Endodermal cell (in vitro differentiated cells): ENCODE measurements at regions not wholly inside any gene's neighbourhood (a gene's known extent, or its start where the extent isn't known, plus 50 kb on each side); places are given as distances from the start of the nearest gene placed in this dataset.

Experiments
- DNase-seq: peaks from one replicate; pipeline ENCODE4 v3.0.0-alpha.2; 2017
- H3K27ac ChIP-seq: 2 replicates; pipeline ENCODE4 v1.5.1; 2013; ENCODE audit warnings: mild to moderate bottlenecking, low read depth, low read length, moderate library complexity
- H3K27me3 ChIP-seq: 2 replicates; pipeline ENCODE4 v1.6.1; 2013; ENCODE audit warnings: mild to moderate bottlenecking, low read length, moderate library complexity; ENCODE audit not compliant: insufficient read depth, control insufficient read depth, poor library complexity, severe bottlenecking
- H3K36me3 ChIP-seq: 2 replicates; pipeline ENCODE4 v1.7.0; 2013; ENCODE audit warnings: mild to moderate bottlenecking, low read length, moderate library complexity; ENCODE audit not compliant: control insufficient read depth, insufficient read depth
- H3K4me1 ChIP-seq: one replicate; pipeline ENCODE4 v1.7.0; 2013; ENCODE audit warnings: low read length; ENCODE audit not compliant: control insufficient read depth, insufficient read depth
- H3K4me3 ChIP-seq: 2 replicates; pipeline ENCODE4 v1.5.1; 2013; ENCODE audit warnings: mild to moderate bottlenecking, low read length, moderate library complexity
- H3K9ac ChIP-seq: 2 replicates; pipeline ENCODE4 v1.6.1; 2013; ENCODE audit warnings: mild to moderate bottlenecking, low read length, moderate library complexity; ENCODE audit not compliant: poor library complexity, severe bottlenecking; ENCODE audit errors: extremely low read depth
- H3K9me3 ChIP-seq: 2 replicates; pipeline ENCODE4 v1.6.1; 2013; ENCODE audit warnings: mild to moderate bottlenecking, low read length, moderate library complexity; ENCODE audit not compliant: control insufficient read depth
- H3K27ac Mint-ChIP-seq: 2 replicates; pipeline ENCODE4 v1.8.0; 2020; ENCODE audit warnings: mixed read lengths
- H3K27me3 Mint-ChIP-seq: 2 replicates; pipeline ENCODE4 v1.8.0; 2021; ENCODE audit warnings: mild to moderate bottlenecking, mixed read lengths; ENCODE audit not compliant: insufficient read depth
- H3K36me3 Mint-ChIP-seq: 2 replicates; pipeline ENCODE4 v1.8.0; 2020; ENCODE audit warnings: low read depth, mixed read lengths
- H3K4me1 Mint-ChIP-seq: 2 replicates; pipeline ENCODE4 v1.8.0; 2020; ENCODE audit warnings: mixed read lengths
- H3K4me3 Mint-ChIP-seq: 2 replicates; pipeline ENCODE4 v1.8.0; 2020; ENCODE audit warnings: mild to moderate bottlenecking, moderate library complexity, mixed read lengths
- H3K9me3 Mint-ChIP-seq: 2 replicates; pipeline ENCODE4 v1.8.0; 2020; ENCODE audit warnings: mild to moderate bottlenecking, mixed read lengths
- CTCF ChIP-seq: fragments of 200-600 bp; sonication (generic); conservative IDR thresholded peaks from 2 replicates; pipeline ENCODE4 v1.5.0; 2021; ENCODE audit warnings: antibody characterized with exemption, mild to moderate bottlenecking
- WGBS, 2 experiments: methylation state at CpG; one replicate each; pipeline versions ENCODE4 v1.1.5 to v1.1.7; 2013; ENCODE audit warnings: missing lambda C conversion rate in 2 of 2, mixed read lengths in 1 of 2; ENCODE audit not compliant: insufficient coverage in 1 of 2, insufficient read length in 1 of 2; 5-methylcytosine and 5-hydroxymethylcytosine counted together

DNA sequence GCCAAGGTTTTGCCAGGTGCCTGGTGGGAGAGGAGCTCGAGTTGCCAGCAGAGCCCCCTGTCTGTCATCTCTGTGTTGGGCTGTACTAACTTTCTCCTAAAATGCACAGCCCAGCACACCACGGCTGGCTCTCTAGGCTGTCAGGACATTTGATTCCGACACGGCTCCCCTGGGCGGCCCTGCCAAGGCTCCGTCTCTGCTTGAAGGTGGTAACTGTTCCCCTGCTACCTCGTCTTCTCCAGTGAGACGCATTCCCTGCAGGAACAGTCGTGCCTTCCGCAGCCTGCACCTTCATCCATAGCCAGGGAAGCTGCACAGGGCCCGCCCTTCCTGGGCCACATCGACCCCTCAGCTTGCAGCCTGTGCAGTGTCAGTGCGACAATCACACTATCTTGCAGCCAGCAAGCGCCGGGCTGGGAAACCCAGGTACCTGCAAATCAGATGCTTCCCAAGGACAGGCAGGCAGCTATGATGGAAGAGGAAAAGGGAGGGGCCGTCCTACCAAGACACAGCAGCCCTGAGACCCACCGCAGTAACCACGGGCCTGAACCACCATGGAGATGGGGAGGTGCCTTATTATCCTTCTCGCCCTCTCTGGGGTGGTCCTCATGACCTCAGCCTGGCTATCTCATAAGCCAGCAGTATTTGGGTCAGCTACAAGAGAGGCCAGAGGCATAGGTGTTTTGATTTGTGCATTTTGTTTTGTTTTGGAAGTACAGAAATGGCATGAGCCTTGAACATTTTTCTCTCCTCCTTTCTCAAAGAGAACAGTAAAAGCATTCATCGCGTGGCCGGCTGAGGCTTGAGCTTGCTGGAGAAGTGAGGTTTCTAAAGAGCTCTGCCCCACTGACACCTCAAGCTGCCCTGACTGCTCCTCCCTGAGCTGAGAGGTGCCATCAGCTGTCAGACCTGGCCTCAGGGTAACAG, 361.7 kb upstream of the TNRC6C start:
- Histone ChIP-seq H3K9me3 (no peaks in the 10 kb centered on the region), H3K36me3 (no peaks in the 10 kb centered on the region), H3K9ac (no peak overlapping the region), H3K27me3 (no peaks in the 10 kb centered on the region), H3K4me1 (no peaks in the 10 kb centered on the region), H3K27ac (no peak overlapping the region), H3K4me3 (no peak overlapping the region)
- Mint-ChIP-seq H3K9me3 (no peaks in the 10 kb centered on the region), H3K4me1 (no peaks in the 10 kb centered on the region), H3K27me3 (peaks cover 4% of the 10 kb centered on the region), H3K27ac (no peak overlapping the region), H3K36me3 (no peaks in the 10 kb centered on the region), H3K4me3 (no peak overlapping the region)
- DNase-seq: no peak
- 85 to 91% methylated on average over 14 to 22 of the region's 22 CpGs for WGBS, 2 experiments
- TF ChIP-seq CTCF: peak; percentile 24

GRCh38 chr17:77597418-77598240, 360.9 kb upstream of the TNRC6C start:
- Histone ChIP-seq H3K4me1 (no peaks in the 10 kb centered on the region), H3K9me3 (no peaks in the 10 kb centered on the region), H3K36me3 (no peaks in the 10 kb centered on the region), H3K4me3 (no peak overlapping the region), H3K27me3 (no peaks in the 10 kb centered on the region), H3K9ac (no peak overlapping the region), H3K27ac (no peak overlapping the region)
- Mint-ChIP-seq H3K27me3 (peaks cover 4% of the 10 kb centered on the region), H3K9me3 (no peaks in the 10 kb centered on the region), H3K36me3 (no peaks in the 10 kb centered on the region), H3K4me1 (no peaks in the 10 kb centered on the region), H3K4me3 (no peak overlapping the region), H3K27ac (no peak overlapping the region)
- TF ChIP-seq CTCF: no peak
- DNase-seq: no peak
- 89 to 90% methylated on average over 6 to 19 of the region's 19 CpGs for WGBS, 2 experiments

- no peak overlapping the region for H3K27ac ChIP-seq
- H3K36me3 Mint-ChIP-seq: no peaks in the 10 kb centered on the region
- TF ChIP-seq CTCF: no peak
- no peaks in the 10 kb centered on the region for H3K9me3 Mint-ChIP-seq
- H3K27ac Mint-ChIP-seq: no peak overlapping the region
- H3K4me3 ChIP-seq: no peak overlapping the region
- H3K36me3 ChIP-seq: no peaks in the 10 kb centered on the region
- WGBS, 2 experiments: 87 to 100% methylated on average over 3 to 4 of the region's 4 CpGs
- H3K9me3 ChIP-seq: no peaks in the 10 kb centered on the region
- no peaks in the 10 kb centered on the region for H3K4me1 ChIP-seq
- DNase-seq: no peak
- no peaks in the 10 kb centered on the region for H3K4me1 Mint-ChIP-seq
- H3K4me3 Mint-ChIP-seq: no peak overlapping the region
- H3K27me3 ChIP-seq: no peaks in the 10 kb centered on the region
- peaks cover 4% of the 10 kb centered on the region for H3K27me3 Mint-ChIP-seq
- no peak overlapping the region for H3K9ac ChIP-seq
Observed at GRCh38 chr17:77598241-77598620, 360.3 kb upstream of the TNRC6C start.
